GM18870 (cell line): ENCODE measurements at regions not wholly inside any gene's neighbourhood (a gene's known extent, or its start where the extent isn't known, plus 50 kb on each side); places are given as distances from the start of the nearest gene placed in this dataset.
"Not testable (repeated sequence)": the region's sequence is repeated elsewhere in the genome, so short reads cannot be mapped to it uniquely, and the experiment has no call there.

Experiments used
- ATAC-seq: cut with Tn5 transposase; IDR thresholded peaks from one replicate; pipeline ENCODE4 v1.9.1; 2021; ENCODE audit warnings: moderate library complexity; ENCODE audit not compliant: unreplicated experiment

GRCh38 chr7:156324201-156324600 is 316.4 kb upstream of the RNF32 start:
- no peak for ATAC-seq

- ATAC-seq = not testable (repeated sequence)
Measured at GRCh38 chr7:156321430-156321829, 319.1 kb upstream of the RNF32 start.

GRCh38 chr7:156318926-156319325 is 321.6 kb upstream of the RNF32 start:
- ATAC-seq = no peak

DNA sequence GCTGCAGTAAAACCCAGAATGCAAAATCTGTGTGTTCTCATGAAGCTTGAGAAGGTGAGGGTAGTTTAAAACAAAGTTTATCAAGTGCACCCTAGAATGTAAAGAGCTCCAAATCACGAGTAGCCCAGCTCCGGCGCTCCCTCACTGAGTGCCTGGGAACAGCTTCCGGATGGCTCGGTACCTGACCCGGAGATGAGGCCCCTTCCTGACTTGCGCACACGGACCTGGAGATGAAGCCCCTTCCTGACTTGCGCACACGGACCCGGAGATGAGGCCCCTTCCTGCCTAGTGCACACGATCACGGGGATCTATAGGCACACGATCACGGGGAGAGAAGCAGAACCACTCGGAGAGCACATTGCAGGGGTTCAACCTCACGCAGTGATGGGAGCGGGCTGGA is 322.1 kb upstream of the RNF32 start:
- ATAC-seq = no peak

DNA sequence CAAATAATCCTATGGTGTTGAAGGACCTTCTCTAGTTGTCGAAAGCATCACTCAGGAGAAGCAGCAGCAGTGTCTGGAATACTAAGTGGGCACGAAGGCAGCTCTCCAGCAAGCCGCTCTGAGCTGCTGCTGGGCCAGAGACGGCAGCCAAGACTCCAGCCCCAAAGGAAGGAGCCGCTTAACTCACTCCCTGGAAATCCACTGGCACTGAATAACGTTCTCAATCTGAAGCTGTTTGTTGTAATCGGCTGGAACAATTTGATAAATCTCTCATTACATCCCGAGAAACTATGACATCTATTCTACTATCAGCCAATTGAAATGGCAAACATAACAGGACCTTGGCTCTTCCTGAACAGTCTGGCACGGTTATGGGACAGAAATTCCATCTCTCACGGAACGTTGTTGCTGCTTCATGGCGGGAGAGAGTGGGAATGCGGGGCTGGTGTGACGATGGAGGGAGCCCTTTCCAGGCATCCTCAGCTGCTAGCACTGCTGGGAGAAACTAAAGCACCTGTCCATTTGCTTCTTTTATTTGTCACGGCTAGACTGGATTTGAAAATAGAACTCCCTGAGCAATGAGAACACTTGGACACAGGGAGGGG is 331.5 kb upstream of the RNF32 start:
- ATAC-seq = no peak

GRCh38 chr7:156307193-156307592 is 333.4 kb upstream of the RNF32 start:
- no peak for ATAC-seq

DNA sequence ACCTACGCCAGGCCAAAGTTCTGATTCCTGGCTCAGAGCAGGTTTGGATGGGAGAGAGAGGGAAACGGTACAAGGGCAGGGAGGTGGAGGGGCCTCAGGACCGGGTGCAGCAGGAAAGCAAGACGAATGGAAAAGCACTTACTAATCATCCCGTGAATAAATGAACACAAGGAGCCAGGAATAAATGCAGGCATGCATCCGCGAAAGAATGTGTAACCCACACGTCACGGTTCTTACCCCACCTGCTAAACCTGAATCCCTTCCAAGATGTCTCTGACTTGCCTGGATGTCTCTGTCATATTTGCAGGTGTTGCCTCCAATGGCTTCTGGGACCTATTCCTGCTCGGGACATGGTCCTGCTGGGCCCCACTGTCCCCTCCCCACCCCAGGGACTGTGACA is 335.2 kb upstream of the RNF32 start:
- no peak for ATAC-seq

DNA sequence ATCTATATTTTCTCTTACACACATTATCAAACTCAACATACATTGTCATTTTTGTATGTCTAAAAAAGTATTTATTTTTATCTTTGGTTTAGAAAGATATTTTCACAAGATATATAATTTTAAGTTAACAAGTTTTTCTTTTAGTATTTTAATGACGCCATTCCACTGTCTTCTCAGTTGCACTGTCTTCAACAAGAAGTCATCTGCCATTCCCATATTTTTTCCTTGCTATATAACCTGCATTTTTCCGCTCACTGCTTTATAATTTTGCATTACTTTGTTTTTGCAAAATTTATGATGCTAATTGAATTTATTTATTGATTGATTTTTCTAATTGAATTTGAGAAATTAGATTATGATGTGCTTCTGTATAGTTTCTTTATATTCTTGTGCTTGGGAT is 357.8 kb upstream of the RNF32 start:
- ATAC-seq = no peak

DNA sequence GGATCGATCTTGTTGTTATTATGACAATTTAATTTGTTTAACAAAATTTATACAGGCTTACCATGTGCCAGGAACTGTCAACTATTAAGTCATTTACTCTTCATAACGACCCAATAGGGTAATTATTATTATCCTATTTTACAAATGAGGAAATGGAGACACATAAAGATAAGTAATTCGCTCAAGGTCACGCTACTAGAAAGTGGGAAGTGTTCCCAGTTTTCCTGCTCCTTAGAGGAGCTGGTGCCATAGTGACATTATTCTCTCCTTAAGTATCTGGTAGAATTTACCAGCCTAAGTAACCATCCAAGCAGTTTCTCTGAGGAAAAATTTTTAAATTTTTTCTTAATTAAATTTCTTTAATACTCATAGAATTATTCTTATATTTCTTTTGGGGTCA is 360.9 kb upstream of the RNF32 start:
- ATAC-seq = no peak

- no peak for ATAC-seq
Measured at GRCh38 chr7:156275292-156275691, 365.3 kb upstream of the RNF32 start.

GRCh38 chr7:156274557-156274956 is 366.0 kb upstream of the RNF32 start:
- ATAC-seq = no peak

DNA sequence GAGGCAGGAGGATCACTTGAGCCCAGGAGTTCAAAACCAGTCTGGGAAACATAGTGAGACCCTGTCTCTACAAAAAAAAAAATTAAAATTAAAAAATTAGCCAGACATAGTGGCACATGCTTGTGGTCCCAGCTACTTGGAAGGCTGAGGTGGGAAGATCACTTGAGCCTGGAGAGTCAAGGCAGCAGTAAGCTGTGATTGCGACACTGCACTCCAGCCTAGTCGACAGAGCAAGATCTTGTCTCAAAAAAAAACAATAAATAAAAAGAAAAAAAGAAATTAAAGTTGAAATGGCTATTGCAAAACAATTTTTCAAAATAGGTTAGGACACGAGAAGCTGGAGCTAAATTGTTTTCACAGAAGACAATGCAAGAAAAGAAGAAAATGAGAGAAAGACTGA is 379.0 kb upstream of the RNF32 start:
- no peak for ATAC-seq

DNA sequence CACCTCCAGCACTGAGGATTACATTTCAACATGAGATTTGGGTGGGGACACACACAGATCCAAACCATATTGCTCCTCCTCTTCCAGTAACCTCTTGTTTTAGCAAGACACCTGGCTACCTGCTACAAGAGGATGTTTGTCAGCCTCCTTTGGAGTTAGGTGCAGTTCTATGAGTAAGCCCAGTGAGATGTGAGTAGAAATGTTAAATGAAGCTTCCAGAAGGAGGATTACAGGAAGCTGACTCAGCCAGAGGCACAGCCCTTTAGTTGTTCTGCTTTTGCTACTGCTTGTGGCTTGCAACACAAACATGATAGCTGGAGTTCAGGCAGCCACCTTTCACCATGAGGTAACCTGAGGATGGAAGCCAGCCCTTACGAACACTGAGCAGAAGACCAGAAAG is 382.7 kb upstream of the RNF32 start:
- ATAC-seq = no peak

- ATAC-seq = no peak
Measured at GRCh38 chr7:156255635-156256034, 384.9 kb upstream of the RNF32 start.

GRCh38 chr7:156251861-156252260 is 388.7 kb upstream of the RNF32 start:
- ATAC-seq = no peak

DNA sequence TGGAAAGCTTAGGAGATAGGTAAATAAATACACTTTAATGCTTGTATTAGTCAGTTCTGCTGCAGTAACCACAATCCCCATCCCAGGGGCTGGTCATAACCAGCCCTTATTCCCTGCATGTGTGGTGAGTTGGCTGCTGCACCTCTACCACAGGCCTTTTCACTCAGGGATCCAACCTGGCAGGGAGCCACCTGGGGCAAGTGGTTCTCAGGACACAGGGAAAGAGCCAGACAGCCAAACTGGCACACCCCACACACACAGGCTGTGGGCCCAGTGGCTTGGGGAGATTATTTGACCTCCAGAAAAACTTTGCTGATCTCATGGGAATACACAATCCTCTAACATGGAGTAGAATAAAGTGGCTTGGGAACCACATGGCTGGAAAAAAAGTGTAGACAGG is 400.0 kb upstream of the RNF32 start:
- ATAC-seq = no peak

DNA sequence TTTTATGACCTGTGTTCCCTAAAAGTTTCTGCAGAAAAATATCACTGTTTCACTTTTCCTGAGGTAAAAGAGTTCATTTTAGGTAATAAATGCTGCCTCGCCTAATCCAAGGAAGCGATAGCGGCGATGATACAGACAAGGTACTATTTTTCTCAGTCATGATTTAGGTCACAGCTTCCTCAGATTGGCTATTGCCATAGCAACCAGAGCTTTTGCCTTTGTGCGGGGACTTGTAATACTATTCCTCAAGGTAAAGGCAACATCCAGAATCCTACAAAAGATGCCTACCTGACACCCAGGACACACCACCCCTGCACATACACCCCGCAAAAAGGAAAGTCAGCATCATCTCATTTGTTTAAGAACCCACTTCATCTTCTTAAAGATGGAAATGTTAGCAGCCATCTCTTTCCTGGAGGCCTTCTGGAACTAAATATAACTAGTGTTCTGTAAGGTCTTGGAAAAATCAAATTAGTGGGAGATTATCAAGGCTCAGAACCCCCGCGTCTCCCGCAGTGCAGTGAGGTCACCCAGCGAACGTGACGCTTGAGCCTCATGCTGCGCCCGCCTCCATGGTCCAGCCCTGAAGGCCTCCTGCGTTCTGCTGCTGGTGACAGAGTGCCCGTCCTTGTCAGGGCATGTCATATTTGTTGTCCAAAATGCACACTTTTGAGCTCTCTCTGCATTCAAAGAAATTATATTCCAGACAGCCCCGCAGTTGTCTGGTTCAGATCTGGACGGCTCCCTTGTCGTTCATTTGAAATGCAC is 402.0 kb upstream of the RNF32 start:
- ATAC-seq = no peak

DNA sequence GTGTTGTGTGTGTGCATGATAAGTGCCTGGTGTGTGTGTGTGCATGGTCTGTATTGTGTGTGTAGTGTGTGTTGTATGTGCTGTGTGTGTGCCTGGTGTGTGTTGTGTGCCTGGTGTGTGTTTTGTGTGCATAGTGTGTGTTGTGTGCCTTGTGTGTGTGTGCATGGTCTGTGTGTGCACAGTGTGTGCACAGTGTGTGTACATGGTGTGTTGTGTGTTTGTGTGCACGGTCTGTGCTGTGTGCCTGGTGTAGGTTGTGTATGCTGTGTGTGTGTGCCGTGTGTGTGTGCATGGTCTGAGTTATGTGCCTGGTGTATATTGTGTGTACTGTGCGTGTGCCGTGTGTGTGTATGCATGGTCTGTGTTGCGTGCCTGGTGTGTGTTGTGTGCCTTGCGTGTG is 403.0 kb upstream of the RNF32 start:
- no peak for ATAC-seq

DNA sequence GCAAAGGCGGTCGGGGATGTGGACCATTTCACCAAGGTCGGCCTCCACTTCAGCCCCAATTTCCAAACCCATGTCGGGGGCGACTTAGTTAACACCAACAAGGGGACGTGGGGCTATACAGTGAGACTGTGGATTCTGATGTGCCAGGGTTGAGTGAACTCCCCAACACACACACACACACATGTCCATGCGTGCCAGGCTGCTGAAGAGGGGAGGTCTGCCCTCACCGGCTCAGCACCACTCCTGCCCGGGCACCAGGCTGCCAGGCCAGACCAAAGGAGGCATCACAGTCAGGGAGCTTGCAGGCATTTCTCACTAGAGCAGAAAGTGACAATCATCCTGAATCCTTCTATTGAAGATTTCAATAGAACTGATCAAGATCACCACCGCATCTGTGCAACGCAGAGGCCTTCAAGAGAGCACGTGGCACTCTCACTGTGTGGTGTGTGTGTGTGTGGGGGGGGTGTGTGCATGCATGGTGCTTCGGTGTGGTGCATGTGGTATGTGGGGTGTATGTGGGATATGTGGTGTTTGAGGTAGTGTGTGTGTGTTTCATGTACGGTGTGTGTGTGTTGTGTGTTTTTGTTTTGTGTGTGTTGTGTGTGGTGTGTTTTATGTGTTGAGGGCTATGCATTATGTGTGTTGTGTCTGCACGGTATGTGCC is 403.5 kb upstream of the RNF32 start:
- ATAC-seq = no peak

DNA sequence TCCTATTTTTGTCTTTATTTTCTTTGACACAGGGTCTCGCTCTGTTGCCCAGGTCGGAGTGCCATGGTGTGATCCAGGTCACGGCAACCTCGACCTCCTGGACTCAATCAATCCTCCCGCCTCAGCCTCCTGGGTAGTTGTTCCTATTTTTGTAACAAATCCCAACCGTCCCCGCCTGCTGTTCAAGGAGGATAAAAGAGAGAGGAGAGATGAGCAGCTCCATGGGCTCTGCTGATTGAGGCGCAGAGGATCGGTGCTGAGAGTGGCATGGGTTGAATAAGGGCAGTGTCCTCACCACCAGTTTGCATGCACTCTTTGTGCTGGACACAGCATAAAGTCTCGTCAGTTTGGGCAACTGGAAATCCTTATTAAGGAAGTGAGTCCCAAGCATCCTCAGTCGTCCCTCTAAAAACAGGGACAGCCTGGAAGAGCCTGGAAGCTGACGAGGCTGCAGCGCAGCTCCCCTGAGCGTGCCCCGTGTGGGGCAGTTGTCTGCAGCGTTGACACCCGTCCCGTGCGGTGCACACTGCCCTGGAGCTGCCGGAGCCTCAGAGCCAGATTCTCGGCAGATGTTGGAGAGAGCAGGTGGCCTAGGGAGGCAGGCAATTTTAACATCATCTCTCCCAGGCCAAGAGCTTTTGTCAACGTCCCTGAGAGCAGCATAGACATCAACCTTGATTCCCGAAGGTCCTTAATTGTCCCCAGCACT is 404.2 kb upstream of the RNF32 start:
- ATAC-seq = no peak

GRCh38 chr7:156234666-156235494 is 405.7 kb upstream of the RNF32 start:
- no peak for ATAC-seq
